PC-3 (cell line): ENCODE measurements at regions not wholly inside any gene's neighbourhood (a gene's known extent, or its start where the extent isn't known, plus 50 kb on each side); places are given as distances from the start of the nearest gene placed in this dataset.
"Not testable (repeated sequence)": the region's sequence is repeated elsewhere in the genome, so short reads cannot be mapped to it uniquely, and the experiment has no call there.

ENCODE experiments used
- CTCF ChIP-seq: fragments of 300-600 bp; sonication (generic); conservative IDR thresholded peaks from 2 replicates; pipeline ENCODE4 v1.5.1; 2017; ENCODE audit warnings: antibody characterized with exemption, low read depth, mild to moderate bottlenecking, low read length
- EZH2 ChIP-seq: fragments of 300-600 bp; sonication (generic); IDR thresholded peaks from one replicate; pipeline ENCODE4 v1.6.1; 2017; ENCODE audit warnings: antibody characterized with exemption, mild to moderate bottlenecking, low read length; ENCODE audit not compliant: unreplicated experiment

- TF ChIP-seq EZH2, CTCF: not testable (repeated sequence)
These were observed 53.1 kb upstream of the CYP2B6 start for GRCh38 chr19:40938007-40938406.
